ENCODE measurements at regions not wholly inside any gene's neighbourhood (a gene's known extent, or its start where the extent isn't known, plus 50 kb on each side); places are given as distances from the start of the nearest gene placed in this dataset.

DNA sequence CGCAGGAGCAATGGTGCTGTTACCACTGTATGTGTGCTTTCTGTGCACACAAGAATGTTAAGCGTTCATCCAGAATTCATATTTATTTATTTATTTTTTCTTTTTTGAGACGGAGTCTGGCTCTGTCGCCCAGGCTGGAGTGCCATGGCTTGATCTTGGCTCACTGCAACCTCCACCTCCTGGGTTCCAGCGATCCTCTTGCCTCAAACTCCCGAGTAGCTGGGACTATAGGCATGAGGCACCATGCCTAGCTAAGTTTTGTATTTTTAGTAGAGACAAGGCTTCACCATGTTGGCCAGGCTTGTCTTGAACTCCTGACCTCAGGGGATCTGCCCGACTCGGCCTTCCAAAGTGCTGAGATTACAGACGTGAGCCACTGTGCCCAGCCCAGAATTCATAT, 101.8 kb upstream of the SLC38A2 start:
- intact Hi-C loops (cut with micrococcal nuclease) = loop anchor here (5.0 kb wide), 2 partner anchors 43 to 102 kb away; partner anchors contain the start of gene SLC38A2

DNA sequence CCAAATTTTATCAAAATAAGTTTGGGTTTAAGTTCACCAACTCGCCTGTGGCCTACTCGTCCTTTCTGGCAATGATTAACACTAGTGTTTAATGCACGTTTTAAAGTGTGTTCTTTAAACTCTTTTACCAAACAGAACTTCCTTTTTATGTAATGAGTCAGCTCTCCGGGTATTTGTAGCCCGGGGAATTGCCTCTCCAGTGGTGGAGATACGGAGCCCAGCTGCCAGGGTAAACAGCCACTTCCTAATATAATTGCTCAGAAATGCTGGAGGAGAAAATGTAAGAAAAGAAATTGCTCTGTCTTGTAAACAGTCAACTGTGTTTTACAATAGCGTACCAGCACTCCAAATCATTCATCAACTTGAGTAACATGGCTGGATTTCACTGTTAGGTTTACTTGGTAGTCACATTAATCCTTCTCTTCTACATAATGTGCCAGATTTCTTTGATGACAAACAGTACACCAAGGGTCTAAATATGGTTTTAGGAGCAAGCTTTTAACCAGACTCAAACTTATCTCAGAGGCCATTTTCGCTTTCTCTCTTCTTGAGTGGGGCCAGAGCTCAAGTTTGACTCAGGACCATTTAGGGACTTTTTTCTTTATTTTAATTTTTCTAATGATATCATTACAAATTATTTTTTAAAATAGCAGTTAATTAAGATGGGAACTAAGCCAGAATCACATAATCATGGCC, 101.2 kb upstream of the SLC38A2 start:
- intact Hi-C loops (cut with micrococcal nuclease) = loop anchor here (5.0 kb wide), 2 partner anchors 44 to 101 kb away; partner anchors contain the start of gene SLC38A2

DNA sequence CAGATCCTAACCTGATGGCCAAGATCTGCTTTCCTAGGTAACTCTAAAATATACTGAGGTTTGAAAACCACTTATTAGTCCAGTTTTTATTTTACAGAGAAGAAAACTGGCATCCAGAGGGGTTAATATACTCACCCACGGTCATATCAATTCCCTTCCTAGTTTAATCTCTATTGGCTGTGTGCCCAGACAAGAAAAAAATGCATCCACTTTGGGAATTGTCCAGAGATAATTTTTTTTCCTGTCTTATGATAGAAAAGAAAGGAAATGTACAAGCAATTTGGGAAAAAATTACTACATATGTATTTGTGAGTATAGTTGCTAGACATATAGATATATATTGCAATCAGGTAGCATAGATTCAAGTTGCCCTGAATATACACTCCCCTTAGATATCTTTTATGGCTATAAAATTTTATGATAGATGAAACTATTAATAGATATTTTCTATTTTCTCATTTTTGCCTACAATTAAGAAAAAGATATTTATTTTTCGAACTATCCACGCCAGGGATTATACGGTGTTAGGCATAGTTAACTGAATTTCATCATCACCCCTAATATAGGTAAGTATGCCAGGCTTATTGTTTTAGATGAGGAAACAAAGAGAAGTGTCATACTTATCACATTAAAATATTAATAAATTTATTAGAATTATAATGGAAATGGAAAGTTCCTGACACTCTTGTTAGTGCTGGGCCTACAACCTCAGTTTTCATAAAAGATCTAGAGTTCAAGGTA, 100.5 kb upstream of the SLC38A2 start:
- intact Hi-C loops (cut with micrococcal nuclease) = loop anchor here (5.0 kb wide), 2 partner anchors 44 to 101 kb away; partner anchors contain the start of gene SLC38A2

DNA sequence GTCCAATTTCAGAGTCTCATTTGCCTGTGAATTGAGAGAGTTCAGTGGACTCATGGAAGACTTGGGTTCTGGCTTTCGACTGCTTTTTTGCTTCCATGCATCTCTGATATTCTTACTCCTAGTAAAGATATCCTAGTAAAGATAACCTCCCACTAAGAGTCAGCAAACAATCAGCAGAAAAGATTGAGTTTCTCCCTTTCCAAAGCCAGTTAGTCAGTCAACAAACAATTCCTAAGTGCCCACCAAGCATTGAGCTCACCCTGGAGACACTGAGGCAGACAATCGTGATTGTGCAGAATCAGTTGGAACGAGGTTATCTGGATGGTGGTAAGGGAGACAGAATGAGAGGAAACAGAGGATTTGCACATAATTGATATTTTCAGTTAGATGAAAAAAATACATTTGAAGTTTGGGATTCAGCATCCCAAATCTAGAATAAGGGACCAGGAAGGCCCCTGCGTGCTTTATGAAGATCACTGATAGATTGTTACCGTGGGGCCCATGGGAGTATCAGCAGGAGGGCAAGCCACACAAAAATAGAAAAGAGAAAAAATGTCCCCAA, 99.7 kb upstream of the SLC38A2 start:
- intact Hi-C loops (cut with micrococcal nuclease) = loop anchor here (5.0 kb wide), 2 partner anchors 45 to 100 kb away; partner anchors contain the start of gene SLC38A2

- intact Hi-C loops (cut with micrococcal nuclease) = loop anchor here (5.0 kb wide), 2 partner anchors 46 to 99 kb away; partner anchors contain the start of gene SLC38A2
These were observed 98.8 kb upstream of the SLC38A2 start for GRCh38 chr12:46471404-46471803.

DNA sequence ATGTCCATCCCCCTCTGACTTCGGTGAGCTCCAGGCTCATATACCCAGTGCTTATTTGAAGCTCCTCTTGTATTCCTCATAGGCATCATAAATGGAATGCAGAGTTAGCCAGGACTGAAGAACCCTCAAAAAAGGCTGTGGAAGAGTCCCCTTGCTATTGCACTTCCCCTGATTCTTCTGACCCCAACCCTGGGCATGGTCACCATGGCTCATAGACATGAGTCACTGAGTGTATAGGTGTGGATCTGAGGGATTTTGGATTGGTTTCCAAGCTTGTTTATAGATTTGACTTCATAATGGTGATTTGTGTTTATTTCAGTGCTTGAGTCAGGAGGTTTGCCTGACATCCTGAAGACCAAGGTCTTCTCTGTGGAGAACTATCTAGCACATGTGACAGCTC, 98.4 kb upstream of the SLC38A2 start:
- intact Hi-C loops (cut with micrococcal nuclease) = loop anchor here (1.0 to 5.0 kb wide), 3 partner anchors 11 to 99 kb away; partner anchors contain the start of gene SLC38A2

DNA sequence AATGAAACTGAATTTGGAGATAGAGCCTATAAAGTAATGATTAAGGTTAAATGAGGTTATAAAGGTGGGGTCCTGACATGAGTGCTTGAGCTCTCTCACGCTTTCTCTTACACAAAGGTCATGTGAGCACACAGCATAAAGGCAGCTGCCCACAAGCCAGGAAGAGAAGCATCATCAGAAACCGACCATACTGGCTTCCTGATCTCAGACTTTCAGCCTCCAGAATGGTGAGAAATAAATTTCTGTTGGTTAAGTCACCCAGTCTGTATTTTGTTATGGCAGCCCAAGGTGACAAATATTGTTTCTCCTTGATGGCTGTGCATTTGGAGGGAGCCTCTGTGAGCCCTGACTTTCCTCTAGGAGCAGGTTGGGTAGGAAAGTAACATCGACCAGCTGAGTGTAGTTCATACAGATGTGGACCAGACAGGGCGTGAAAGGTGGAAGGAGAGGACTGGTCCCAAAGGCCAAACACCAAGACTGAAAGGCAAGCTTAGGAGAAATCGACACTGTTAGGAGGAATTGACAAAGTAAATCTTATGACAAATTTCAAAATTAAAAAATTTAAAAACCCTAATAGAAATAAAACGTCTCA, 97.6 kb upstream of the SLC38A2 start:
- intact Hi-C loops (cut with micrococcal nuclease) = loop anchor here (1.0 to 5.0 kb wide), 3 partner anchors 10 to 98 kb away; partner anchors contain the start of gene SLC38A2

DNA sequence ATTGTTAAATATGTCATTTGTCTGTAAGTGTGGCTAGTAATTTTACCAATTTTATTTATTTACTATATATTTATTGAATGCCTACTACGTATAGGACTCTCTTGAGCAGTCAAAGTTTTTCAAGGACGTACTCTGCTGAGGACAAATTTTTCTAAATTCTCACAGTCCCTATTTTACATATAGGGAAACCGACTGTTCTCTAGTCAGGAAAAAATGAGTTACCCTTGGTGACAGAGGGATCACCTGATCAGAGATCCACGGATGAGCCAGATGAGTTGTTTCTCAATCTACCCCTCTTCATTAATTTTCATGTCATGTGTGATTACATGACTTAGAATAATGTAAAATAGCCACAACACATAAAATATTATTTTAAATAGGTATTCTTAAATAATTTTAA, 96.2 kb upstream of the SLC38A2 start:
- intact Hi-C loops (cut with micrococcal nuclease) = no loop called here

- intact Hi-C loops (cut with micrococcal nuclease) = no loop called here
These were observed 95.6 kb upstream of the SLC38A2 start for GRCh38 chr12:46468160-46468559.

DNA sequence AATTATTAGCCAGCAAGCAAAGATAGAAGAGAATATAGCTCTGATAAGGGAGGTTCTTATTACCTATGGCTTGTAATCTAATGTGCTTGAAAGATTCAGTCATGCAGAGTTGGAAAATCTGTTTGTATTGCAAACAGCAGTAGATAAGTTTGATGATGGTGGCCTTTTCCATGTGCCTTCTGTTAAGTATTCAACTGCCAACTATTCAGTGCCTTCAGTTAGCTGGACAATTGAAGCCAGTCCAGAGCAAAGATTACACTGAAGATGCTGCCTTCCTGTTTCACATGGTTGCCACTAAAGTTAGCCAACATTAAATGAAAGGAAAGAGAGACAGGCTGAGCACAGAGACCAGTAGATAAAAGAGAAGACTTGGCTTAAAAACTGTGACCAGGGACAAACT, 92.7 kb upstream of the SLC38A2 start:
- intact Hi-C loops (cut with micrococcal nuclease) = no loop called here

DNA sequence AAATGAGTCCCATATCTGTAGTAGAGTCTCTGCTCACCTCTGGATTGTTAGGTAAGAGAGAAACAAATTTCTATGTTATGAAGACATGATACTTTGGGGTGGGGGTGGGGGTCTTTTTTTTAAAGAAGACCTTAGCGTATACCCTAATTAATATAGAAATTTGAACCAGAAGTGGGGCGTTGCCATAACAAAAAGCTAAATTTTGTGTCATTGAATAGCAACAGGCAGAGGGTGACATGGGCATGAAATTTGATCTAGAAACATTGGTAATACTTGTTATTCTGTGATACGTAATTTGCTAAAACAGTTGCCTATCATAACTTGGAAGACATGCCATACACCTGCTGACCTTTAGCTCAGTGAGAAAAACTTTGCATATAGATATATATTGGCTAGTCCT, 92.3 kb upstream of the SLC38A2 start:
- intact Hi-C loops (cut with micrococcal nuclease) = no loop called here

DNA sequence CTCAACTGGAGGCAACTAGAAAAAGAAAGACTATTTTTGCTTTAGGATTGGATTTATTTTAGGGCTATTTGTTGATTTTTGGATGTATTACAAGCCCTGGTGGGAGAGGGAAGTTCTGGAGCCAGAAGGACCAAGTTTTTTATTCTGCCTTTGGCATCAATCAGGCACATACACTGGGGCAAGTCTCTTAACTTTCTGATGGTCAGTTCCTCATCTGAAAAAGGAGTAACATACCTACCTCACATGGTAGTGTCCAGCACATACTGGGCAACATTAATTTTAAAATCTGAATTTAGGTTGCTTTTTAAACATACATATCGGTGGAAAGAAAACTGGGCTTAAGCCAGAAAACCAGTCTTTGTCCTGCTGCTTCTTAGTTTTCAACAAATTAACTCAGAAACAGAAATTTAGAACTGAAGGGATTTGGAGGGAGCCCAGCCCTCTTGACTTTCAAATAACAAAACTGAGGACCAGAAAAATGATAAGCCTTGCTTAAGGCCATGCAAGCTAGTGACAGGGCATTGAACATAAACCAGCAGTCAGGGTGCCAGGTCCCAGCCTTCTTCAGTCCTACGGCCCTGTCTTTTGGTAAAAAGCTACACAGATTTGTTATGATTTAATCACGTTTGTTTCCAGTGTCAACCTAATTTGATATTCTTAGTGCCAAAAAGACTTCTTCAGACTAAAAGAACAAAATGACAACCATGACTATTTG, 90.2 kb upstream of the SLC38A2 start:
- intact Hi-C loops (cut with micrococcal nuclease) = no loop called here

DNA sequence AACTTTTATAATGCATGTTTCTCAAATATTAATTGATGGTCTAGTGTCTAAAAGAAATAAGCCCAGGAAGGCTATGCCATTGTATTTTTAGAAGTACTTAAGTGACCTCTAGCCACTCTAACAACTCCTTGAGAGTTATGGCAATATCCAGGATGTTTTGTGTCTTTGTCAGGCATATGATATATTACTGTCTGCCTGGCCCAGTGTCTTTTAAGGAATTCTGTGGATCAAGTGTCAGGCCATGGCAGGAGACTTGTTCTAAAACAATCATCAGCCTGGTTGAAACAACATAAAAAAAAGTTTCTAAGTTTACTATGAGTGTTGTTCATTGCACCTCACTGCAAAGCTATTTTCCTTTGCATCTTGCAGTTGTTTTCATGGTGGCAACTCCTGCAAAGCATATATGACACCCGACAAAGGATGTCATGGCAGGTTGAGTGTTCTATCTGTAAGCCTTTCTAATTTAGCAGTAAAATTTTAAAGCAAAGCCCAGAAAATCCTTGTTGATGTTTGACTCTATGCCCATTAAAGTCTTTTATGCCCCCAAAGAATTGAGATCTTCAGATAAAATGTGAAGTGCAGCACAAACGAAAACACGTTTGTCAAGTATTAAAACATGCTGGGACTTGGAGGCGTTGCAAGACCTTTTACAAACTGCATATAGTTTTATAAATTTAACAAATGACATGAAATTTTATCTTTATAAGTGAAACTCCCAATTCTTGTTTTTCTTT, 89.5 kb upstream of the SLC38A2 start:
- intact Hi-C loops (cut with micrococcal nuclease) = no loop called here

DNA sequence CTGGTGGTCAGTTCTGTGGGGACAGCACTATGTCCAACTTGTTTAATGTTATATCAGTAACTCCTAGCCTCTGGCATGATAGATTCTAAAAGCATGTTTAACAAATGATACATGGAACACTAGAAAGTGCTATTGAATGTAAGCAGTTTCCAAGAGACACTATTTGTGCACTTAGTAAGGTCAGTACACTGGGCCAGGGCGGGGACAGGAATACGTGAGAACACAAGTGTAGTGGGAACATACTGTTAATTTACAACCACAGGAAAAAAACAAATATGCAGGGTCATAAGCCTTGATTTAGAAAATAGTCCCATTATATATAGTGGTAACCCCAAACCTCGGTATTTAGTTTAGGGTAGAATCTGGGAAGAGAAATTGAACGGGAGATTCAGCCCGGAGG, 88.9 kb upstream of the SLC38A2 start:
- intact Hi-C loops (cut with micrococcal nuclease) = no loop called here

DNA sequence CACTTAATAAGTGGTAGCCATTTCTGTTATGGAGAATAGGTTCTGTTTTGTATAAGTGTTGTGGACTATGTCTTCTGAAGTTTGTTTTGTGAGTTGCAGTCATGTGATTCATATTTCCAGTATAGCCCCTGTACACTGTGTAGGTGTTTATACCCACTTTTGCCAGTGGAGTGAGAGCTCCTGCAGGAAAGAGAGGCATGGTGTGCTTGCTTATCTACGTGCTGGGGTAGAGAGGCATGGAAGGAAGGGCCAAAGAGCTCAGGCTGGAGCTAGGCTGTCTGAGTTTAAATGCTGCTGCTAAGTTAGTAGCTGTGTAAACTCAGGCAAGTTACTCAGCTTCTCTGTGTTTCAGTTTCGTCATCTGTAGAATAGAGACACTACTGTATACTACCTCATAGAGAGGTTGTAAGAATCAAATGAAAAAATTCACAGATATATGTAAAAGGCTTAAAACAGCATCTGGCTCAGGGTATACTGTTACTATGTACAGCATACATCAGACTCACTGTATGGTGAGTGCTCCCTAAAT, 88.2 kb upstream of the SLC38A2 start:
- intact Hi-C loops (cut with micrococcal nuclease) = loop anchor here (1.0 kb wide), 1 partner anchor 10 kb away; no protein-coding TSS in a partner anchor

DNA sequence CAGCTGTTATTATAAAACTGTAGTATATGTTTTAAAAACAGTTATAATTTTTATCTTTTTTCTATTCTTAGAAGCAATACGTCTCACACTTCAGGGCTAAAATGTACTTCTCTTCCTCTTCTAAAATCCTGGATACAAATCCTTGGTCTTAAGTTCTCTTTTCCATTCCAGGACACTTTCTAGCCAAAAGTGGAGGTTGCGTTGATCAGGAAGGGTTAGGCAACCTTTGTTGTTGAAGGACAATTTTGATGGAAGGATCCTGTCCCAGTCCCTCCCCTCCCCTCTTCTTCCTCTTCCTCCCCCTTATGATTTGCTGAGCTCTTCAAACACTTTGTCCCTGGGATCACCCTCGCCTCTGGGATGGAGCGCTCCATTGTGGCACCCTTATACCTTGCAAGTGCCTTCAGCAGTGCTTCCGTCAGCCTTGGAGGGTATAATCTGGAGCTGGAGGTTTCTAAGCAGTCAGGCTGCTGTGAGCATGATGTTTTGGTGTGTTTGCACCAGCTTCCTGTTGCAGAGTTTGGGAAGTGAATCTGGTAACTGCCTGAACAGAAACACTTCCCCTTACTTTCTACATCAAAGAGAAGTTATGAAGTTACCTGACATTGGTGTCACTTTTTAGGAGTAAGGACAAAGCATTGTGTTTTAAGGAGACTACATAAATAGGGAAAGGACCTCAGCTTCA, 87.4 kb upstream of the SLC38A2 start:
- intact Hi-C loops (cut with micrococcal nuclease) = loop anchor here (1.0 to 10.0 kb wide), 8 partner anchors 10 to 473 kb away; partner anchors contain the start of gene SLC38A1

- intact Hi-C loops (cut with micrococcal nuclease) = loop anchor here (1.0 to 10.0 kb wide), 7 partner anchors 57 to 472 kb away; partner anchors contain the start of gene SLC38A1
These were observed 86.5 kb upstream of the SLC38A2 start for GRCh38 chr12:46459111-46459510.

- intact Hi-C loops (cut with micrococcal nuclease) = loop anchor here (1.0 to 10.0 kb wide), 10 partner anchors 56 to 471 kb away; partner anchors contain the start of genes SLC38A1 and SLC38A2
These were observed 86.0 kb upstream of the SLC38A2 start for GRCh38 chr12:46458500-46459102.

DNA sequence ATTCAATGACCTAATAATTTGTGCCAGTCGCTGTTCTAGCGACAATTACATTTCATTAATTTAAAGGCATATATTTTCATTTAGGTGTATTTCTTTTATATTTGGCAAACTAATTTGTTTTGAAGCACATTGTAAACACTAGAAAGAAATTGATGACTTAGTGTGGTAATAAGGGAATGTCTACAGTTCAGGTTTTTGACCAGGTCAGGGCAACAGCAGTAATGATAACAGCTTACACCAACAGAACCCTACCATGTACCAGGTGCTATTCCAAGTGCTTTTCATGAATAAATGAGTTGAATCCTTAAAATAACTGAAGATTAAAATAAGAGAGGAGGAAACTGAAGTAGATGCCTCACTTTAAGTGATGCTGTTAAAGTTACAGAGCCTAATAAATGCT, 85.4 kb upstream of the SLC38A2 start:
- intact Hi-C loops (cut with micrococcal nuclease) = loop anchor here (1.0 to 10.0 kb wide), 9 partner anchors 56 to 471 kb away; partner anchors contain the start of genes SLC38A1 and SLC38A2

All from T-helper 2 cell treated with Interferon-gamma antibody and Interleukin-4, amounts not matched to agents 100 ng/mL and 5 ng/mL, for 36 hours (primary cell).